ENCODE measurements at regions not wholly inside any gene's neighbourhood (a gene's known extent, or its start where the extent isn't known, plus 50 kb on each side); places are given as distances from the start of the nearest gene placed in this dataset.

DNA sequence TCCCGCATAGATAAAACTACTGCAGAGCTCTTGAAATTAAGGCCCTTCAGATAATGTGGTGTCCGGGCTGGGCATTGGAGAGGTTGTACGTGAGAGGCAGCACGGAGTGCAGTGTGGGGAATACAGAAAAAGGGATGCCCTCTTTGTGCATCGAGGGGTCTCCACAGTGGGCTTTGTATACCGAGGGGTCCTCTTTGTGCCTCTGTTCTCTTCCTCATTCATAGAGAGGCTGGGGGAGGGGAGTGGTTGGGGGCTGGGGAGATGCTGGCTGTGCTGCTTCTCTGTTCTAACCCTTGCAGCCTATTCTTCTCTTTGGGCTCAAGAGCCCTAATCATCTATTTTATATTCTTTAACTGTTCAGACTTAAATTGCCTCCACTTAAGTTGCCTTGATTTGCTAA is 74.3 kb upstream of the NDN start:
- TF ChIP-seq, protein P1, sequence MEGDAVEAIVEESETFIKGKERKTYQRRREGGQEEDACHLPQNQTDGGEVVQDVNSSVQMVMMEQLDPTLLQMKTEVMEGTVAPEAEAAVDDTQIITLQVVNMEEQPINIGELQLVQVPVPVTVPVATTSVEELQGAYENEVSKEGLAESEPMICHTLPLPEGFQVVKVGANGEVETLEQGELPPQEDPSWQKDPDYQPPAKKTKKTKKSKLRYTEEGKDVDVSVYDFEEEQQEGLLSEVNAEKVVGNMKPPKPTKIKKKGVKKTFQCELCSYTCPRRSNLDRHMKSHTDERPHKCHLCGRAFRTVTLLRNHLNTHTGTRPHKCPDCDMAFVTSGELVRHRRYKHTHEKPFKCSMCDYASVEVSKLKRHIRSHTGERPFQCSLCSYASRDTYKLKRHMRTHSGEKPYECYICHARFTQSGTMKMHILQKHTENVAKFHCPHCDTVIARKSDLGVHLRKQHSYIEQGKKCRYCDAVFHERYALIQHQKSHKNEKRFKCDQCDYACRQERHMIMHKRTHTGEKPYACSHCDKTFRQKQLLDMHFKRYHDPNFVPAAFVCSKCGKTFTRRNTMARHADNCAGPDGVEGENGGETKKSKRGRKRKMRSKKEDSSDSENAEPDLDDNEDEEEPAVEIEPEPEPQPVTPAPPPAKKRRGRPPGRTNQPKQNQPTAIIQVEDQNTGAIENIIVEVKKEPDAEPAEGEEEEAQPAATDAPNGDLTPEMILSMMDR (IDR thresholded peaks at IDR 0.05) = no peak
- TF ChIP-seq, protein P2, sequence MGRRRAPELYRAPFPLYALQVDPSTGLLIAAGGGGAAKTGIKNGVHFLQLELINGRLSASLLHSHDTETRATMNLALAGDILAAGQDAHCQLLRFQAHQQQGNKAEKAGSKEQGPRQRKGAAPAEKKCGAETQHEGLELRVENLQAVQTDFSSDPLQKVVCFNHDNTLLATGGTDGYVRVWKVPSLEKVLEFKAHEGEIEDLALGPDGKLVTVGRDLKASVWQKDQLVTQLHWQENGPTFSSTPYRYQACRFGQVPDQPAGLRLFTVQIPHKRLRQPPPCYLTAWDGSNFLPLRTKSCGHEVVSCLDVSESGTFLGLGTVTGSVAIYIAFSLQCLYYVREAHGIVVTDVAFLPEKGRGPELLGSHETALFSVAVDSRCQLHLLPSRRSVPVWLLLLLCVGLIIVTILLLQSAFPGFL (CRISPR knock-in tag; IDR thresholded peaks at IDR 0.05; ENCODE audit: borderline replicate concordance) = no peak
- TF ChIP-seq NR3C1 (CRISPR knock-in tag; conservative IDR thresholded peaks at IDR 0.05; ENCODE audit: low read depth) (no peak), NR2C2 (CRISPR knock-in tag; IDR thresholded peaks at IDR 0.05) (no peak), GABPB1 (CRISPR knock-in tag; IDR thresholded peaks at IDR 0.05) (no peak), ESRRA (CRISPR knock-in tag; IDR thresholded peaks at IDR 0.05; ENCODE audit: borderline replicate concordance) (no peak), TEAD4 (CRISPR knock-in tag; IDR thresholded peaks at IDR 0.05) (no peak), CBFB (CRISPR knock-in tag; IDR thresholded peaks at IDR 0.05; ENCODE audit: low read depth) (no peak)
- TF ChIP-seq, protein P3, sequence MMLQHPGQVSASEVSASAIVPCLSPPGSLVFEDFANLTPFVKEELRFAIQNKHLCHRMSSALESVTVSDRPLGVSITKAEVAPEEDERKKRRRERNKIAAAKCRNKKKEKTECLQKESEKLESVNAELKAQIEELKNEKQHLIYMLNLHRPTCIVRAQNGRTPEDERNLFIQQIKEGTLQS (CRISPR knock-in tag; conservative IDR thresholded peaks at IDR 0.05) = no peak
- TF ChIP-seq, protein P4, sequence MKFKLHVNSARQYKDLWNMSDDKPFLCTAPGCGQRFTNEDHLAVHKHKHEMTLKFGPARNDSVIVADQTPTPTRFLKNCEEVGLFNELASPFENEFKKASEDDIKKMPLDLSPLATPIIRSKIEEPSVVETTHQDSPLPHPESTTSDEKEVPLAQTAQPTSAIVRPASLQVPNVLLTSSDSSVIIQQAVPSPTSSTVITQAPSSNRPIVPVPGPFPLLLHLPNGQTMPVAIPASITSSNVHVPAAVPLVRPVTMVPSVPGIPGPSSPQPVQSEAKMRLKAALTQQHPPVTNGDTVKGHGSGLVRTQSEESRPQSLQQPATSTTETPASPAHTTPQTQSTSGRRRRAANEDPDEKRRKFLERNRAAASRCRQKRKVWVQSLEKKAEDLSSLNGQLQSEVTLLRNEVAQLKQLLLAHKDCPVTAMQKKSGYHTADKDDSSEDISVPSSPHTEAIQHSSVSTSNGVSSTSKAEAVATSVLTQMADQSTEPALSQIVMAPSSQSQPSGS (CRISPR knock-in tag; IDR thresholded peaks at IDR 0.05; ENCODE audit: borderline replicate concordance, low read depth) = no peak
- TF ChIP-seq, protein P5, sequence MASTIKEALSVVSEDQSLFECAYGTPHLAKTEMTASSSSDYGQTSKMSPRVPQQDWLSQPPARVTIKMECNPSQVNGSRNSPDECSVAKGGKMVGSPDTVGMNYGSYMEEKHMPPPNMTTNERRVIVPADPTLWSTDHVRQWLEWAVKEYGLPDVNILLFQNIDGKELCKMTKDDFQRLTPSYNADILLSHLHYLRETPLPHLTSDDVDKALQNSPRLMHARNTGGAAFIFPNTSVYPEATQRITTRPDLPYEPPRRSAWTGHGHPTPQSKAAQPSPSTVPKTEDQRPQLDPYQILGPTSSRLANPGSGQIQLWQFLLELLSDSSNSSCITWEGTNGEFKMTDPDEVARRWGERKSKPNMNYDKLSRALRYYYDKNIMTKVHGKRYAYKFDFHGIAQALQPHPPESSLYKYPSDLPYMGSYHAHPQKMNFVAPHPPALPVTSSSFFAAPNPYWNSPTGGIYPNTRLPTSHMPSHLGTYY (CRISPR knock-in tag; IDR thresholded peaks at IDR 0.05) = no peak
- TF ChIP-seq, protein P6, sequence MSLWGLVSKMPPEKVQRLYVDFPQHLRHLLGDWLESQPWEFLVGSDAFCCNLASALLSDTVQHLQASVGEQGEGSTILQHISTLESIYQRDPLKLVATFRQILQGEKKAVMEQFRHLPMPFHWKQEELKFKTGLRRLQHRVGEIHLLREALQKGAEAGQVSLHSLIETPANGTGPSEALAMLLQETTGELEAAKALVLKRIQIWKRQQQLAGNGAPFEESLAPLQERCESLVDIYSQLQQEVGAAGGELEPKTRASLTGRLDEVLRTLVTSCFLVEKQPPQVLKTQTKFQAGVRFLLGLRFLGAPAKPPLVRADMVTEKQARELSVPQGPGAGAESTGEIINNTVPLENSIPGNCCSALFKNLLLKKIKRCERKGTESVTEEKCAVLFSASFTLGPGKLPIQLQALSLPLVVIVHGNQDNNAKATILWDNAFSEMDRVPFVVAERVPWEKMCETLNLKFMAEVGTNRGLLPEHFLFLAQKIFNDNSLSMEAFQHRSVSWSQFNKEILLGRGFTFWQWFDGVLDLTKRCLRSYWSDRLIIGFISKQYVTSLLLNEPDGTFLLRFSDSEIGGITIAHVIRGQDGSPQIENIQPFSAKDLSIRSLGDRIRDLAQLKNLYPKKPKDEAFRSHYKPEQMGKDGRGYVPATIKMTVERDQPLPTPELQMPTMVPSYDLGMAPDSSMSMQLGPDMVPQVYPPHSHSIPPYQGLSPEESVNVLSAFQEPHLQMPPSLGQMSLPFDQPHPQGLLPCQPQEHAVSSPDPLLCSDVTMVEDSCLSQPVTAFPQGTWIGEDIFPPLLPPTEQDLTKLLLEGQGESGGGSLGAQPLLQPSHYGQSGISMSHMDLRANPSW (CRISPR knock-in tag; conservative IDR thresholded peaks at IDR 0.05; ENCODE audit: low read depth) = no peak
- TF ChIP-seq, protein P7, sequence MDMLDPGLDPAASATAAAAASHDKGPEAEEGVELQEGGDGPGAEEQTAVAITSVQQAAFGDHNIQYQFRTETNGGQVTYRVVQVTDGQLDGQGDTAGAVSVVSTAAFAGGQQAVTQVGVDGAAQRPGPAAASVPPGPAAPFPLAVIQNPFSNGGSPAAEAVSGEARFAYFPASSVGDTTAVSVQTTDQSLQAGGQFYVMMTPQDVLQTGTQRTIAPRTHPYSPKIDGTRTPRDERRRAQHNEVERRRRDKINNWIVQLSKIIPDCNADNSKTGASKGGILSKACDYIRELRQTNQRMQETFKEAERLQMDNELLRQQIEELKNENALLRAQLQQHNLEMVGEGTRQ (CRISPR knock-in tag; IDR thresholded peaks at IDR 0.05) = no peak
